GM18505 (cell line): ENCODE measurements at regions not wholly inside any gene's neighbourhood (a gene's known extent, or its start where the extent isn't known, plus 50 kb on each side); places are given as distances from the start of the nearest gene placed in this dataset.

ENCODE experiments used
- ATAC-seq: cut with Tn5 transposase; IDR thresholded peaks from one replicate; pipeline ENCODE4 v1.9.1; 2021; ENCODE audit not compliant: unreplicated experiment
- POLR2A ChIP-seq: IDR thresholded peaks from 4 replicates; pipeline ENCODE4 v1.6.1; 2011; ENCODE audit warnings: borderline replicate concordance; ENCODE audit not compliant: insufficient read depth, insufficient read length; ENCODE audit errors: extremely low read depth

- no peak for TF ChIP-seq POLR2A
- ATAC-seq: no peak
Measured at GRCh38 chr3:170712798-170713197, 126.9 kb upstream of the SLC7A14 start.

- no peak for ATAC-seq
- no peak for TF ChIP-seq POLR2A
Measured at GRCh38 chr3:170712336-170712735, 126.5 kb upstream of the SLC7A14 start.

- ATAC-seq: no peak
- TF ChIP-seq POLR2A: no peak
Measured at GRCh38 chr3:170711786-170712185, 125.9 kb upstream of the SLC7A14 start.

GRCh38 chr3:170709046-170709445 is 123.2 kb upstream of the SLC7A14 start:
- no peak for ATAC-seq
- no peak for TF ChIP-seq POLR2A

GRCh38 chr3:170707899-170708298 is 122.0 kb upstream of the SLC7A14 start:
- no peak for TF ChIP-seq POLR2A

GRCh38 chr3:170705131-170705530 is 119.3 kb upstream of the SLC7A14 start:
- ATAC-seq: no peak
- no peak for TF ChIP-seq POLR2A

More at GRCh38 chr3:170707899-170708298, 122.0 kb upstream of the SLC7A14 start:
- no peak for ATAC-seq

GRCh38 chr3:170703121-170703588 is 117.3 kb upstream of the SLC7A14 start:
- no peak for TF ChIP-seq POLR2A

GRCh38 chr3:170701696-170702678 is 116.1 kb upstream of the SLC7A14 start:
- no peak for TF ChIP-seq POLR2A
- ATAC-seq: no peak

More at GRCh38 chr3:170703121-170703588, 117.3 kb upstream of the SLC7A14 start:
- no peak for ATAC-seq

- TF ChIP-seq POLR2A: no peak
- ATAC-seq: no peak
Measured at GRCh38 chr3:170700054-170700404, 114.2 kb upstream of the SLC7A14 start.

- ATAC-seq: no peak
- TF ChIP-seq POLR2A: no peak
Measured at GRCh38 chr3:170699158-170700053, 113.5 kb upstream of the SLC7A14 start.

GRCh38 chr3:170697908-170698307 is 112.0 kb upstream of the SLC7A14 start:
- ATAC-seq: no peak
- TF ChIP-seq POLR2A: no peak

GRCh38 chr3:170697131-170697530 is 111.3 kb upstream of the SLC7A14 start:
- no peak for TF ChIP-seq POLR2A
- no peak for ATAC-seq

- no peak for TF ChIP-seq POLR2A
- ATAC-seq: no peak
Measured at GRCh38 chr3:170695486-170696064, 109.7 kb upstream of the SLC7A14 start.
